Activated CD8-positive, alpha-beta T cell treated with anti-CD3 and anti-CD28 coated beads for 36 hours (primary cell): ENCODE measurements at regions not wholly inside any gene's neighbourhood (a gene's known extent, or its start where the extent isn't known, plus 50 kb on each side); places are given as distances from the start of the nearest gene placed in this dataset.

ENCODE experiments used
- ATAC-seq: fragments of 200-7000 bp; cut with Tn5 transposase; one replicate; pipeline ENCODE4 v1.10.0; 2021; ENCODE audit warnings: mild to moderate bottlenecking, moderate library complexity
- CTCF ChIA-PET: fragments of 350-600 bp; sonication (Branson Sonifier 250); formaldehyde crosslinking; loops from one replicate; lab custom pipeline; 2021; ENCODE audit warnings: antibody characterized with exemption; lab: Charles Lee
- POLR2A ChIA-PET: fragments of 350-600 bp; sonication (Branson Sonifier 250); formaldehyde crosslinking; loops from one replicate; lab custom pipeline; 2021; ENCODE audit warnings: antibody characterized with exemption; lab: Charles Lee
- DNase-seq: peaks from one replicate; pipeline ENCODE4 v3.0.0-alpha.2; 2020
- H3K27ac Mint-ChIP-seq: one replicate; pipeline ENCODE4 v1.8.0; 2021; ENCODE audit warnings: mild to moderate bottlenecking, mixed read lengths
- H3K27me3 Mint-ChIP-seq: one replicate; pipeline ENCODE4 v1.8.0; 2021; ENCODE audit warnings: mixed read lengths
- H3K36me3 Mint-ChIP-seq: one replicate; pipeline ENCODE4 v1.8.0; 2021; ENCODE audit warnings: low read depth, mixed read lengths
- H3K4me1 Mint-ChIP-seq: one replicate; pipeline ENCODE4 v1.8.0; 2021; ENCODE audit warnings: low read depth, mixed read lengths
- H3K4me3 Mint-ChIP-seq: one replicate; pipeline ENCODE4 v1.8.0; 2021; ENCODE audit warnings: mild to moderate bottlenecking, moderate library complexity, mixed read lengths
- H3K9me3 Mint-ChIP-seq: one replicate; pipeline ENCODE4 v1.8.0; 2021; ENCODE audit warnings: mixed read lengths
- CTCF ChIP-seq: fragments of 200-600 bp; IDR thresholded peaks from one replicate; pipeline ENCODE4 v1.8.0; 2022; ENCODE audit warnings: antibody characterized with exemption, mild to moderate bottlenecking
- intact Hi-C: fragments of 100-400 bp; cut with micrococcal nuclease; formaldehyde crosslinking; loops from one replicate; pipeline ENCODE4 v1.10.0; 2022

- ChIA-PET POLR2A (no interaction called here), CTCF (no interaction called here)
- intact Hi-C loops: no loop called here
- TF ChIP-seq CTCF: no peak
- Mint-ChIP-seq H3K4me1 (no peaks in the 10 kb centered on the region), H3K4me3 (no peak overlapping the region), H3K9me3 (no peaks in the 10 kb centered on the region), H3K27me3 (no peaks in the 10 kb centered on the region), H3K27ac (no peak overlapping the region), H3K36me3 (no peaks in the 10 kb centered on the region)
- ATAC-seq (no peak), DNase-seq (no peak)
Measured at GRCh38 chr7:91801331-91801983, 79.0 kb downstream of the MTERF1 start.

- H3K36me3 Mint-ChIP-seq: no peaks in the 10 kb centered on the region
- no peak overlapping the region for H3K27ac Mint-ChIP-seq
- H3K4me1 Mint-ChIP-seq: no peaks in the 10 kb centered on the region
- TF ChIP-seq CTCF: no peak
- no peaks in the 10 kb centered on the region for H3K27me3 Mint-ChIP-seq
- DNase-seq (no peak), ATAC-seq (no peak)
- POLR2A ChIA-PET: no interaction called here
- no peak overlapping the region for H3K4me3 Mint-ChIP-seq
- peaks cover 3% of the 10 kb centered on the region for H3K9me3 Mint-ChIP-seq
- intact Hi-C loops: no loop called here
- CTCF ChIA-PET: no interaction called here
Measured at GRCh38 chr7:91811236-91811635, 69.3 kb downstream of the MTERF1 start.

GRCh38 chr7:91811641-91812040 lies 68.9 kb downstream of the MTERF1 start:
- DNase-seq (no peak), ATAC-seq (no peak)
- intact Hi-C loops: no loop called here
- H3K27me3 Mint-ChIP-seq: no peaks in the 10 kb centered on the region
- H3K4me1 Mint-ChIP-seq: no peaks in the 10 kb centered on the region
- H3K9me3 Mint-ChIP-seq: peaks cover 3% of the 10 kb centered on the region
- POLR2A ChIA-PET: no interaction called here
- H3K36me3 Mint-ChIP-seq: no peaks in the 10 kb centered on the region
- H3K27ac Mint-ChIP-seq: no peak overlapping the region
- no peak for TF ChIP-seq CTCF
- no peak overlapping the region for H3K4me3 Mint-ChIP-seq
- CTCF ChIA-PET: no interaction called here

- POLR2A ChIA-PET: no interaction called here
- Mint-ChIP-seq H3K27me3 (no peaks in the 10 kb centered on the region), H3K4me1 (no peaks in the 10 kb centered on the region), H3K4me3 (no peak overlapping the region), H3K27ac (no peak overlapping the region), H3K36me3 (no peaks in the 10 kb centered on the region), H3K9me3 (peaks cover 3% of the 10 kb centered on the region)
- DNase-seq (no peak), ATAC-seq (no peak)
- intact Hi-C loops: no loop called here
- TF ChIP-seq CTCF: no peak
- CTCF ChIA-PET: interaction anchor here (3.1 kb wide), 1 partner anchor 18 kb away, joined by 15 read pairs; no protein-coding TSS in a partner anchor
Measured at GRCh38 chr7:91812388-91812787, 68.1 kb downstream of the MTERF1 start.

- no peak for TF ChIP-seq CTCF
- Mint-ChIP-seq H3K36me3 (no peaks in the 10 kb centered on the region), H3K4me1 (no peaks in the 10 kb centered on the region), H3K27ac (no peak overlapping the region), H3K9me3 (peaks cover 1% of the 10 kb centered on the region), H3K4me3 (no peak overlapping the region), H3K27me3 (no peaks in the 10 kb centered on the region)
- ChIA-PET CTCF (interaction anchor here (0.7 to 3.1 kb wide), 2 partner anchors 16 to 66 kb away, joined by 3 to 15 read pairs; no protein-coding TSS in a partner anchor), POLR2A (no interaction called here)
- ATAC-seq (no peak), DNase-seq (no peak)
- intact Hi-C loops: no loop called here
Measured at GRCh38 chr7:91814189-91814588, 66.3 kb downstream of the MTERF1 start.
